MM.1S (cell line): ENCODE measurements at regions not wholly inside any gene's neighbourhood (a gene's known extent, or its start where the extent isn't known, plus 50 kb on each side); places are given as distances from the start of the nearest gene placed in this dataset.

Experiments used
- EZH2 ChIP-seq: fragments of 300-600 bp; sonication (generic); optimal IDR thresholded peaks from 2 replicates; pipeline ENCODE3; 2017; ENCODE audit warnings: low read depth, mild to moderate bottlenecking, antibody characterized with exemption, low read length, mixed read lengths
- TF ChIP-seq, protein P1 (sequence below): fragments of 300-600 bp; sonication (generic); IDR thresholded peaks from 2 replicates; pipeline ENCODE4 v1.5.1; 2016; ENCODE audit warnings: antibody characterized with exemption, low read length, mixed read lengths

- no peak for TF ChIP-seq EZH2
- TF ChIP-seq, protein P1, sequence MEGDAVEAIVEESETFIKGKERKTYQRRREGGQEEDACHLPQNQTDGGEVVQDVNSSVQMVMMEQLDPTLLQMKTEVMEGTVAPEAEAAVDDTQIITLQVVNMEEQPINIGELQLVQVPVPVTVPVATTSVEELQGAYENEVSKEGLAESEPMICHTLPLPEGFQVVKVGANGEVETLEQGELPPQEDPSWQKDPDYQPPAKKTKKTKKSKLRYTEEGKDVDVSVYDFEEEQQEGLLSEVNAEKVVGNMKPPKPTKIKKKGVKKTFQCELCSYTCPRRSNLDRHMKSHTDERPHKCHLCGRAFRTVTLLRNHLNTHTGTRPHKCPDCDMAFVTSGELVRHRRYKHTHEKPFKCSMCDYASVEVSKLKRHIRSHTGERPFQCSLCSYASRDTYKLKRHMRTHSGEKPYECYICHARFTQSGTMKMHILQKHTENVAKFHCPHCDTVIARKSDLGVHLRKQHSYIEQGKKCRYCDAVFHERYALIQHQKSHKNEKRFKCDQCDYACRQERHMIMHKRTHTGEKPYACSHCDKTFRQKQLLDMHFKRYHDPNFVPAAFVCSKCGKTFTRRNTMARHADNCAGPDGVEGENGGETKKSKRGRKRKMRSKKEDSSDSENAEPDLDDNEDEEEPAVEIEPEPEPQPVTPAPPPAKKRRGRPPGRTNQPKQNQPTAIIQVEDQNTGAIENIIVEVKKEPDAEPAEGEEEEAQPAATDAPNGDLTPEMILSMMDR, result no peak
Measured at GRCh38 chr11:81839016-81839415, 894.6 kb downstream of the FAM181B start.
